GM23248 (cell line): ENCODE measurements at regions not wholly inside any gene's neighbourhood (a gene's known extent, or its start where the extent isn't known, plus 50 kb on each side); places are given as distances from the start of the nearest gene placed in this dataset.

Source experiments
- DNase-seq: peaks from one replicate; pipeline ENCODE4 v3.0.0-alpha.2; 2015
- H2AFZ ChIP-seq: fragments of 200-600 bp; sonication (generic); 2 replicates; pipeline ENCODE4 v1.6.1; 2016; ENCODE audit warnings: antibody characterized with exemption
- H3F3A ChIP-seq: fragments of 200-600 bp; sonication (generic); 2 replicates; pipeline ENCODE4 v1.6.1; 2016; ENCODE audit warnings: mild to moderate bottlenecking, antibody characterized with exemption, mixed run types; ENCODE audit not compliant: insufficient read depth
- H3K27ac ChIP-seq: fragments of 200-600 bp; sonication (generic); 2 replicates; pipeline ENCODE4 v1.5.1; 2016; ENCODE audit warnings: mild to moderate bottlenecking
- H3K27me3 ChIP-seq: fragments of 200-600 bp; sonication (generic); replicated peaks from 2 replicates; pipeline ENCODE4 v1.6.1; 2016; ENCODE audit warnings: mild to moderate bottlenecking; ENCODE audit not compliant: insufficient read depth
- H3K36me3 ChIP-seq: fragments of 200-600 bp; sonication (generic); 2 replicates; pipeline ENCODE4 v1.6.1; 2016; ENCODE audit warnings: low read depth, mild to moderate bottlenecking
- H3K4me1 ChIP-seq: fragments of 200-600 bp; sonication (generic); 2 replicates; pipeline ENCODE4 v1.6.1; 2016; ENCODE audit warnings: mild to moderate bottlenecking; ENCODE audit not compliant: insufficient read depth
- H3K4me2 ChIP-seq: fragments of 200-600 bp; sonication (generic); one replicate; pipeline ENCODE4 v1.6.1; 2016; ENCODE audit warnings: mild to moderate bottlenecking; ENCODE audit not compliant: unreplicated experiment
- H3K4me3 ChIP-seq: fragments of 200-600 bp; sonication (generic); 2 replicates; pipeline ENCODE4 v1.5.1; 2016; ENCODE audit warnings: mild to moderate bottlenecking
- H3K79me2 ChIP-seq: fragments of 200-600 bp; sonication (generic); 2 replicates; pipeline ENCODE4 v1.6.1; 2016; ENCODE audit warnings: mild to moderate bottlenecking; ENCODE audit not compliant: insufficient read depth
- H3K9ac ChIP-seq: fragments of 200-600 bp; sonication (generic); 2 replicates; pipeline ENCODE4 v1.6.1; 2016; ENCODE audit warnings: mild to moderate bottlenecking
- H3K9me2 ChIP-seq: fragments of 200-600 bp; sonication (generic); 2 replicates; pipeline ENCODE4 v1.6.1; 2016; ENCODE audit warnings: mixed run types, mild to moderate bottlenecking, moderate library complexity; ENCODE audit not compliant: insufficient read depth
- H3K9me3 ChIP-seq: fragments of 200-600 bp; sonication (generic); one replicate; pipeline ENCODE4 v1.6.1; 2017; ENCODE audit warnings: low read depth
- H4K20me1 ChIP-seq: fragments of 200-600 bp; sonication (generic); 2 replicates; pipeline ENCODE4 v1.6.0; 2016; ENCODE audit not compliant: insufficient read depth
- EZH2 ChIP-seq: fragments of 200-600 bp; sonication (generic); IDR thresholded peaks from 2 replicates; pipeline ENCODE4 v1.6.1; 2018; ENCODE audit warnings: antibody characterized with exemption, mild to moderate bottlenecking; ENCODE audit not compliant: insufficient read depth, poor library complexity, severe bottlenecking
- EZH2phosphoT487 ChIP-seq: fragments of 200-600 bp; sonication (generic); IDR thresholded peaks from 2 replicates; pipeline ENCODE4 v1.6.1; 2018; ENCODE audit warnings: antibody characterized with exemption, moderate library complexity, mild to moderate bottlenecking, low read depth; ENCODE audit not compliant: insufficient read depth
- WGBS, 2 experiments: methylation state at CpG; one replicate each; pipeline ENCODE4 v1.1.6; 2015 to 2017; ENCODE audit warnings: low lambda C conversion rate in 2 of 2, low coverage in 1 of 2; ENCODE audit errors: missing lambda C conversion rate in 2 of 2; 5-methylcytosine and 5-hydroxymethylcytosine counted together
- in situ Hi-C: fragments of 300-500 bp; cut with MboI; formaldehyde crosslinking; loops from 2 replicates; pipeline ENCODE4 v1.15.0; 2020

DNA sequence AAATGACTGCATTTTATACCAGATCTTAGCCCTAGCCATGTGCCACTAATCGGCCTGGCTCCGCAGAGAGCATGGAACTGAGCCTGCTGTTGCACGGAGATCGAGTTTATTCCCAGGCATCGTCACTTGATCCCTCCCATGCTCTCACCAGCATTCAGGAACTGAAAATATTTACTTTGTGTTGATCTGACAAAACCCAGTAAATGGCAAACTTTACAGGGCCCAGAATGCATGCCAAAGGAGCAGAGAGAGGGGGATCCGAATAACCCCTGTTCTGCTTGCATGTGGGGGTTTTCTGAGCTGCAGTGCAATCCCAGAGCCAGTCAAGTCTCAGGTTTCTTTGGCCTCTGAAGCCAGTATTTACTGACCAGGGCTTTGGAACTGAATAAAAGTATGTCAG, 87.3 kb downstream of the GAS1 start:
- peaks cover 6% of the 10 kb centered on the region; the same call in 1 of the 2 replicates for H3K4me1 ChIP-seq
- no peak overlapping the region for H3K27ac ChIP-seq
- no peak overlapping the region for H3K9ac ChIP-seq
- H4K20me1 ChIP-seq: no peaks in the 10 kb centered on the region
- H2AFZ ChIP-seq: no peak overlapping the region
- in situ Hi-C loops: no loop called here
- no peak for TF ChIP-seq EZH2phosphoT487
- no peak for TF ChIP-seq EZH2
- 94% methylated on average over 6 of the region's 6 CpGs for WGBS, 2 experiments
- no peaks in the 10 kb centered on the region for H3K9me3 ChIP-seq
- no peak for DNase-seq
- no peak overlapping the region for H3K4me3 ChIP-seq
- H3K9me2 ChIP-seq: no peaks in the 10 kb centered on the region
- no peak overlapping the region for H3K4me2 ChIP-seq
- H3K27me3 ChIP-seq: no peaks in the 10 kb centered on the region
- no peaks in the 10 kb centered on the region for H3K36me3 ChIP-seq
- H3F3A ChIP-seq: no peaks in the 10 kb centered on the region
- no peaks in the 10 kb centered on the region for H3K79me2 ChIP-seq

DNA sequence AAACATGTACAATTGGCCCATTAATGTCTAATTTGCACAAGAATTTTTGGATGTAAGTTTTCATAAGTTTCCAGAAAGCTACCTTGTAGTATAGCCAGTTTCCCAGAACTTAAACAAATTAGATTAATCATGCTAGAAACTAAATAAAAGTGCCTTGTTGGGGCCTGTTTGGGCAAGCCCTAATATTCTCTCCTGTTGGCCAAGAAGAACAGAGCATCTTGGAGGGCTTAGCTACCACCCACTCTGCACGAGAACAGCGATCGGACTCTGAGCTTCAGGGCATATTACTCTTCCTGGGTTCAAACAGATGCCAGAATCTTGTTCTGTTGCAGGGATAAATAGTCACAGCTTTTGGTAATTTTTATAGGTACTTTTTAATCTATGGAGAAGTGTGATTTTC, 88.2 kb downstream of the GAS1 start:
- DNase-seq: no peak
- Histone ChIP-seq H3K9me2 (no peaks in the 10 kb centered on the region), H3K9me3 (no peaks in the 10 kb centered on the region), H3K27ac (no peak overlapping the region), H3K4me2 (no peak overlapping the region), H4K20me1 (no peaks in the 10 kb centered on the region), H3K27me3 (no peaks in the 10 kb centered on the region), H3K4me3 (no peak overlapping the region), H3K9ac (no peak overlapping the region), H3K4me1 (peaks cover 6% of the 10 kb centered on the region; the same call in 1 of the 2 replicates), H3F3A (no peaks in the 10 kb centered on the region), H3K79me2 (no peaks in the 10 kb centered on the region), H2AFZ (no peak overlapping the region), H3K36me3 (no peaks in the 10 kb centered on the region)
- 97 to 98% methylated on average over 3 of the region's 3 CpGs for WGBS, 2 experiments
- TF ChIP-seq EZH2 (no peak), EZH2phosphoT487 (no peak)
- in situ Hi-C loops: no loop called here

- 41 to 45% methylated on average over 1 of the region's 1 CpG for WGBS, 2 experiments
- H2AFZ ChIP-seq: no peak overlapping the region
- TF ChIP-seq EZH2phosphoT487 (no peak), EZH2 (no peak)
- H3K79me2 ChIP-seq: no peaks in the 10 kb centered on the region
- no peaks in the 10 kb centered on the region for H3K27me3 ChIP-seq
- H4K20me1 ChIP-seq: no peaks in the 10 kb centered on the region
- H3F3A ChIP-seq: no peaks in the 10 kb centered on the region
- H3K36me3 ChIP-seq: no peaks in the 10 kb centered on the region
- H3K9me3 ChIP-seq: no peaks in the 10 kb centered on the region
- H3K4me2 ChIP-seq: no peak overlapping the region
- H3K9me2 ChIP-seq: no peaks in the 10 kb centered on the region
- H3K9ac ChIP-seq: no peak overlapping the region
- H3K4me1 ChIP-seq: peaks cover 6% of the 10 kb centered on the region; the same call in 1 of the 2 replicates
- no peak overlapping the region for H3K4me3 ChIP-seq
- H3K27ac ChIP-seq: no peak overlapping the region
- no peak for DNase-seq
- in situ Hi-C loops: no loop called here
Measured at GRCh38 chr9:86858009-86858408, 89.3 kb downstream of the GAS1 start.

DNA sequence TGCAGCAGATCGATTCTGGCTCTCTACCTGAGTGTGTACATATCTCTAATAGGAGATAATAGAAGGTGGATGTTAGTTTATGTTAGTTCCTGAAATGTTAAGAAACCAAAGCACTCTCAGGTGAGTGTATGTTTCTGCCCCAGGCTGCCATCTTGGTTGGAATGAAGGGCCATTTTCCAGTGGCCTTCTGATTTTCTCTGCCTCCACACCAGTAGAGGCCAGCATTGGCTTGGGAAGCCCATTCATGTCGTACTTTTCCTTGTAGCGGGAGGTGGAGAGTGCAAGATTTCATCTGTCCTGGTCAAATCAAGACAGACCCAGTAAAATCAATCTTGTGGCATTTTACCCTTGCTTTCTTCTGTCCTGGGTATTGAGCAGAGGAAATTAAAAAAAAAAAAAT, 91.0 kb downstream of the GAS1 start:
- DNase-seq: no peak
- Histone ChIP-seq H3K27ac (no peak overlapping the region), H3K9ac (no peak overlapping the region), H3K4me3 (no peak overlapping the region), H3K36me3 (no peaks in the 10 kb centered on the region), H3K4me2 (no peak overlapping the region), H3F3A (no peaks in the 10 kb centered on the region), H3K4me1 (peaks cover 6% of the 10 kb centered on the region; the same call in 1 of the 2 replicates), H4K20me1 (no peaks in the 10 kb centered on the region), H3K9me2 (no peaks in the 10 kb centered on the region), H3K27me3 (no peaks in the 10 kb centered on the region), H2AFZ (no peak overlapping the region), H3K9me3 (no peaks in the 10 kb centered on the region), H3K79me2 (no peaks in the 10 kb centered on the region)
- WGBS, 2 experiments: 79 to 82% methylated on average over 3 of the region's 3 CpGs
- in situ Hi-C loops: no loop called here
- no peak for TF ChIP-seq EZH2
- TF ChIP-seq EZH2phosphoT487: no peak
